ENCODE measurements at regions not wholly inside any gene's neighbourhood (a gene's known extent, or its start where the extent isn't known, plus 50 kb on each side); places are given as distances from the start of the nearest gene placed in this dataset.

GRCh38 chr15:35771746-35772442, 225.9 kb upstream of the DPH6 start:
- DNase-seq (ENCODE audit: low spot score): no peak

GRCh38 chr15:35774653-35775052, 228.7 kb upstream of the DPH6 start:
- DNase-seq (ENCODE audit: low spot score): no peak

DNA sequence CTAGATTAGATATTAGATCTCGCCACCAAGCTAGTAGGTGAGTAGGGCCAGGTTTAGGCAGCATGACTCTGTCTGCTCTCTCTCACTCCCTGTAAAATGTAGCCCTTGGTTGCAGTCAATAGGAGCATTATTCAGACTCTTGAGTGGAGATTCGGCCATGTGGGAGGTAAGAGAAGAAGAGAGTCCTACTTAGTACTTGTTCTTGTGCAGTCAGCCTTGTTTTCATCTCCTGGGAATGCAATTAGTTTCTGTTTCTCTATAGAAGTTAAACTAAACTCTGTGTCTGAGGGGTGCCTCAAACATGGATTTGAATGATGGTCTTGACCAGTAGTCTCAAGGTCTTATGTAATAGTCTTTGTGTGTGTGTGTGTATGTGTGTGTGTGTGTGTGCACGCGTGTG, 229.5 kb upstream of the DPH6 start:
- no peak for DNase-seq (ENCODE audit: low spot score)

GRCh38 chr15:35777061-35777460, 231.1 kb upstream of the DPH6 start:
- no peak for DNase-seq (ENCODE audit: low spot score)

DNA sequence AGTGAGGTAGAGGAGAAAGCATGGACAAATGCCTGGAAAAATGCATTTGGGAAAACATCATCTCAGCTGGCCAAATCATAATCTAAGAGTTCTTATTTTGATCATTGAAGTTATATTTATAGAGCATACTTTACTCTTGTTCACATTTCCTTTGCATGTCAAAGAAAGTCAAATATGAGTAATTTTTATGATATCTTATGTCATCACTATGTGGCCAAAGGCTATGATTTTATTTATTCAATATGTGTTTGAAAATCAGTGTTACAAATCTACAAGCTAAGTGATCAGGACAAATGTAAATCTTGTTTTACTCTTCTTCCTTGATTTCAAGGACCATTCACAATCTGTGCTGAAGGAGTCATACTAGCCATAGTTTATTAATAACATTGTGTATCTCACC, 237.2 kb upstream of the DPH6 start:
- DNase-seq (ENCODE audit: low spot score): no peak

DNA sequence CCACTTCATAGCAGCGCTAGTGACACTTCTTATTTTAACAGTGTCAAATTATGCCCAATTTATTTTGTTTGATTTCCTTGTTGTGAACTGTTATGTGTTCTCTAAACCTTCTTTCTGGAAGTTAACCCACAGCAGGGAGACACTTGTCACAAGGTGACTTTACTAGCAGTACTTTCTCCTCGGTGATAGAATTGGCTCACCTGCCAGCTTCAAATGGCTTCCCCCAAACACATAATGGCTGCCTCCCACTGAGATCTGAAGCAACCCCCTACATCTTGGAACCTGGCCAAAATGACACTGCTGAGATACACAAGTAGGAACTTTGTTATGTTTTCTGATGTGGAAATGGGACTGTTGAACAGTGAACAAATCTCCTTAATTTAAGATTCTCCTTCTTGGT, 238.8 kb upstream of the DPH6 start:
- DNase-seq (ENCODE audit: low spot score): no peak

GRCh38 chr15:35810007-35810406, 264.0 kb upstream of the DPH6 start:
- no peak for DNase-seq (ENCODE audit: low spot score)

DNA sequence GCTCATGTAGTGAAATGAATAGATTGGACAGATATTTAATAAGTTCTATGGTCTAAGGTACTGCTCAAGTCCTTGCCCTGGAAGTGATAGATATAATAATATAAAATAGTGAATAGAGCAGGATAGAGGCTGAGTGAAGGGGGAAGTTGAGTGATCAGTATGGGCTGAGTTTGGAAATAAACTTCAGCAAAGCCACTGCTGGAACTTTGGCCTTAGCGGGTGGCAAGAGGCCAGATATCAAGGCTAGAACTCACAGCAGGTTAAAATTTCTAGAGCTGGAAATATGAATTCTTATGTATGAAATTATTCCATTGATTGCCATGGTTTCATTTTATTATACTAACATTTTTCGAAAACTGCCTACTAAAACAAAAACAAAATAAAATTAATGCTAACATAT, 267.6 kb upstream of the DPH6 start:
- no peak for DNase-seq (ENCODE audit: low spot score)

DNA sequence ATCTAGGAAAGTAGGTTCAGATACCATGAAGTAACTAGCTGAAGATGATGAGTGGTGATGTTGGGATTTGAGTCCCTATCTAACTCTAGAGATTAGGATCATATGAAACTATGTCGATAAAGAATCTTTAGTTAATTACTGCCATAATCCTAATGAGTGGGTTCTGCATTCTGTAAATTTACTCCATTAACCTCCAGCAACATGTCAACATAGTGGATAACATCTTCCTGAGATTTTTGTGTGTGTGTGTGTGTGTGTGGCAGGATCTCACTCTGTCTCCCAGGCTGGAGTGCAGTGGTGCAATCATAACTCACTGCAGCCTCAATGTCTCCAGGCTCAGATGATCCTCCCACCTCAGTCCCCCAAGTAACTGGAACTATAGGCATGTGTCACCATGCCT, 272.9 kb upstream of the DPH6 start:
- no peak for DNase-seq (ENCODE audit: low spot score)

- DNase-seq (ENCODE audit: low spot score): no peak
These were observed 276.2 kb upstream of the DPH6 start for GRCh38 chr15:35822153-35822552.

DNA sequence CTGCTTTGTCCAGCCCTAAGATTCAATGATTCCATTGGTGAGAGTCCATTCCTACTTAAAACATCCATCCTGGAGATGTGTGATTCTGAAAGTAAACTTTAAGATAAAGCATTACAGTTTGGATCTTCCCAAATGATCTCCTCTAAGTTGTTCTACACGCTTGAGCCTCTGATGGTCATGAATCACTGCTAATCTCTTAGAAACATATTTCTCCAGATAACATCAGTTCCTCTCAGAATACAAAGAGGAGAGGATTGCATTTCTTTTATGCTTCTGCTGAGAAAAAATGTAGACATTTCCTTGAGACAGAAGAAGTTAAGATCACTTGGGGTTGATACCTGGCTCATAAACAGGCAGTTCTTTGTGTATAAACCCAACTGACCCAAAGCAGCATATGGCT, 281.2 kb upstream of the DPH6 start:
- DNase-seq (ENCODE audit: low spot score): no peak

- no peak for DNase-seq (ENCODE audit: low spot score)
These were observed 281.9 kb upstream of the DPH6 start for GRCh38 chr15:35827911-35828310.

DNA sequence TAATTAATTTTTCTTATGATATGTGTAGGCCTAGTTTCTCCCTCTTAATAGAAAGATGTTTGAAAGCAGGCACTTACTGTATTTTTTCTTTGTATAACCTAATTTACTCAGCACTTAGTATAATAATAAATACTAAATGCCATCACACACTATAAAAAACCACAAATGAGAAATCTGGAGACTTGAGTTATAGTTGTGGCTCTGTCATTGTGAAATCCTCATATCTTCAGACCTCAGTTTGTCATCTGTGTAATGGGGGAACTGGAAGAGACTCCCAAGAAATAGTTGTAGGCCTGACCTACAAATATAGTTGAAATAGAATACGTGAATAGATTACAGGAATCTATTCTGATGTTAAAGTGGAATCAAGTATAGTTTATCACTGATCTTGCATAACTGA, 287.6 kb upstream of the DPH6 start:
- no peak for DNase-seq (ENCODE audit: low spot score)

DNA sequence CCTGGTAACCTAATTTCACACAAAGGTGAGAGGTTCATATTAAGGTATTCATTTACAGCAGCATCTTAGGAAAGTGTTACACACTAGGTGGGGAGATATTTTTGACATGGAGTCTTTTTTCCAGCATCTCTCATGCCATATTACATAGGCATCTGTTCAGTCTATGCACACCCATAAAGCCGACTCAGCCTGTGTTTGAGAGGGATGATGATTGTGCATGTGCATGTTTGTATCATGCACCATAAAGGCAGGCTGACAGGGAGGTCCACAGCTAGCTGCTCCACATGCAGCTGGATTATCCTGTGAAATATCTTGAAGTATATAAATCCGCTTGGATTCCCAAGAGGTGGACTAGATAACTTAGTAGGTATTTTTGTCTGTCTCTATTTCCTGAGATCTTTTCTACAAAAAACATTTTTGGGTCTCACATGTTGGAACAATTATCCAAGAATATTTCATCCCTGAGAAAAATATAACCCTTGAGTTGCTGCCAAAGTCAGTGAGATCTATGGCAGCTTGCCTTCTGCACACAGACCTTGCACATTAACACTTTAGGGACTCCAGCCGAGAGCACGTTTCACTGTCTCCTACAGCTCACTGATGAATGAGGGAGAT, 288.4 kb upstream of the DPH6 start:
- DNase-seq (ENCODE audit: low spot score): no peak

GRCh38 chr15:35834866-35835265, 288.9 kb upstream of the DPH6 start:
- DNase-seq (ENCODE audit: low spot score): no peak

DNA sequence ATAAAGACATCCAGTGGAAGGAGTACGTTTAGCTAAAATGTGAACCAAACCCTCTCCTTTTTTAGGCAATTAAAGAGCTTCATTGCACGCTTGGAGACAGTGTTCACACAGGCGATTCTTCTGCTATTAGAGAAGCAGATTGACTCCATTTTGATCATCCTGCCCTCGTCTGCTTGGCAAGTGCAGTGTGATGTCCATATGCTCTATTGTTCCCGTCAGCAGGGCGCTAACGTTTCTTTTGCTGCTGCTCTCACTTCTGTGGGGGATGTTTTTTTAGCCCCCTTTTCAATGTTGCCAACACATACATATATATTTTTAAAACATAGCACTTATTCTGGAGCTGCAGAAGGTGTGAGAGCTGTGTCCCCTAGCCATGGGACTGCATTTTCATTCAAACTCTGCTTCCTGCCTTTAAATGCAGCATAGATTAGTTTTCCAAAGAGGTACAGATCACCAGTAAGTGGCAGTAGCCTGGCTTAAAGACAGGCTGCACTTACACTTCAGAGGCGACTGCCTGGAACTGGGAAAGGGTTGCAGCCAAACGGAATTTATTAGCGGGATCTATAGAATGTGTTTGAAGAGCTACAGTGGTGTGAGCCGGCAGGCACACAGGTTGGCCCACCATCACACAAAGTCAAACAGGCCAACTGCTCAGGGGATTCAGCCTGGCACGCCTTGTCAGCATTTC, 292.6 kb upstream of the DPH6 start:
- no peak for DNase-seq (ENCODE audit: low spot score)

DNA sequence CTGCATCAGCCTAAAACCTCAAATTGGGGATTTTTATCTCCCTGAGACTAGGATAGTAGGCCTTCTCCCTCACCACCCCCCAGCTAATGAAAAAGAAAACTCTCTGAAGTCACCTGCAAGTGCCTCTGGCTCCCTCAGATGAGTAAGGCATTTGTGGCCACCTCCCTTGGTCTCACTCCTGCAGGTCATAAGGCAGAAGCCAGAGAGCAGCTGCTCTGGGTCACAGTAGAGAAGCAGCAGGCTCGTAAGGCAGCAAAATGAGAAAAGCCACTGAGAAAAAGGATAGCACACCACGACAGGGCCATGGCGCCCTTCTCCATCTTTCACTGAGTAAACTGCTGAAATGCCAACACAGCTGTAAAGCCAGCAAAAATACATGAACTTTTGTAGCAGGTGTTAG, 296.7 kb upstream of the DPH6 start:
- no peak for DNase-seq (ENCODE audit: low spot score)

DNA sequence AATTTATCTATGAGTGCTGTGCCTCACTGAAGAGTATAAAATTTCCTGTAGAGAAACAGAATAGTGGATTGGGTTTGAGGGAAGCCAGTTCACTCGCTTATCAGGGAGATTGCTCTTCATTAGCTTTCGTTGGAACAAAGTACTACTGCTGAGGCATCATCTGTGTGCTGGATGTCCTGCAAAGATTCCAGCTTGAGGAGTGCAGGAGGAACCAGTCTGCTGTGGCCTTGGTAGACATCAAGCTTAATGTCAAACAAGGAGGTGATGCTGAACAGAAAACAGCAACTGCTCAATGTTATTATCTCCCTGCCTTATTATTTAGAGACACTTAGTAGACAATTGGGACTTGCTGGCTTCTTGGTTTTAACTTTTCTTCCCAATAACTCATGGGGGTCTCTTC, 297.5 kb upstream of the DPH6 start:
- DNase-seq (ENCODE audit: low spot score): no peak

DNA sequence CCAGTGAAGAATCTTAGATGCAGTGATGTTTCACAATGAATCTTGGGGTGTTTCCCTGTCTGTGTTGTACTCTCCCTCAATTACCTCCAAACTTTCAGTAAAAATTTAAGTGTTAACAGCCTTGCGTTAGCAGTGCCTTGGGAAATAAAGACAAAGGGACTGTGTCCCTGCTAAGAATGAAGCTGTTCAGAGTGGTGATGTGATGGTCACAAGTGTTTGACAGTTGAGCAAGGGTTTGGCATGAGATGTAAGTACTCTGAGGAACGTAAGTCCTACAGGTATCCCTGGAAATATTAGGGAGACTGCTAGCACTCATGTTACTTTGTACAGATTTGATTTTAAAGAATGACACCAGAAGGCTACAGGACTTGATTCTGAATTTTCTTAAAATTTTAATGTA, 304.3 kb upstream of the DPH6 start:
- no peak for DNase-seq (ENCODE audit: low spot score)

DNA sequence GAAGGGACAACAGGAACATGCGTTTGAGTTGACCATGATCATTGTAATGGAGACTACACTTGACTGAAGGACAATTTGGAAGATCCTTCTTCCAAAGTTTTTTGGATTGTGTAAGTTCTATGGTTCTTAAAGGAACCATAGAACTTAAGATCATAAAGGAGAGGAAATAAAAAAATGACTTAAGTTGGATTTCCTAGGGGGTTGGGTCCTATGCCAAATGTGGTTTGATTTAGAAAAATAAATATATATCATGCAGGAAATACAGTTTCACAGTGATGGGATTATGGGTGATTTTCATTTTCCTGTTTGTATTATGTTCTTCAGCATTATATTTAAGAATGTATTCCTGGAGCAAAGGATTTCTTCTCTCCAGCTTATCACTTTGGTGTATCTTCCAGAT, 305.5 kb upstream of the DPH6 start:
- no peak for DNase-seq (ENCODE audit: low spot score)

- no peak for DNase-seq (ENCODE audit: low spot score)
These were observed 307.1 kb upstream of the DPH6 start for GRCh38 chr15:35852818-35853624.

DNA sequence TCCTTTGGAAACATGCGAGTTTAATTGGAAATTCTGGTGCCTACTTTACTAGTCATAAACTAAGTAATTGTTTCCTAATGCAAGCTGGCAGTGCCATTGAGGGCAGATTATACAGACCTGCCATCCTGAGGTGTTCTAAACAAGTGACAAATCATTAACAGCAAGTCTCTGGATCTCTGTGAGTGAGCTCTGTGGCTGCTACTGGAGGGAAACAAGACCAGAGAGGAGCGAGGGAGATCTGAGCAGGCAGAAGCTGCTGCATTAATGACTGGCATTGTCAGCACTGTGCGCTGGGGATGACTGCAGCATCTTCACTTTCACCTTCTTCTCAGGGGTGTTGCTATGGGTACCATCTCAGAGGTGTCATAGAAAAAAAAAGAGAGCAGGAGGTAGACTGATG, 308.4 kb upstream of the DPH6 start:
- no peak for DNase-seq (ENCODE audit: low spot score)

All from AG20443 (cell line).